ENCODE measurements at regions not wholly inside any gene's neighbourhood (a gene's known extent, or its start where the extent isn't known, plus 50 kb on each side); places are given as distances from the start of the nearest gene placed in this dataset.

GRCh38 chr6:85124472-85125354 is 325.2 kb upstream of the NT5E start:
- H3K4me3 ChIP-seq (ENCODE audit: low read depth, low read length) = no peak overlapping the region
- CTCF ChIA-PET = interaction anchor here (1.1 to 1.9 kb wide), 2 partner anchors 10 to 351 kb away, joined by 5 to 9 read pairs; no protein-coding TSS in a partner anchor
- POLR2A ChIA-PET = no interaction called here
- DNase-seq (ENCODE audit: low read depth, low spot score) = no peak
- TF ChIP-seq, protein P1, sequence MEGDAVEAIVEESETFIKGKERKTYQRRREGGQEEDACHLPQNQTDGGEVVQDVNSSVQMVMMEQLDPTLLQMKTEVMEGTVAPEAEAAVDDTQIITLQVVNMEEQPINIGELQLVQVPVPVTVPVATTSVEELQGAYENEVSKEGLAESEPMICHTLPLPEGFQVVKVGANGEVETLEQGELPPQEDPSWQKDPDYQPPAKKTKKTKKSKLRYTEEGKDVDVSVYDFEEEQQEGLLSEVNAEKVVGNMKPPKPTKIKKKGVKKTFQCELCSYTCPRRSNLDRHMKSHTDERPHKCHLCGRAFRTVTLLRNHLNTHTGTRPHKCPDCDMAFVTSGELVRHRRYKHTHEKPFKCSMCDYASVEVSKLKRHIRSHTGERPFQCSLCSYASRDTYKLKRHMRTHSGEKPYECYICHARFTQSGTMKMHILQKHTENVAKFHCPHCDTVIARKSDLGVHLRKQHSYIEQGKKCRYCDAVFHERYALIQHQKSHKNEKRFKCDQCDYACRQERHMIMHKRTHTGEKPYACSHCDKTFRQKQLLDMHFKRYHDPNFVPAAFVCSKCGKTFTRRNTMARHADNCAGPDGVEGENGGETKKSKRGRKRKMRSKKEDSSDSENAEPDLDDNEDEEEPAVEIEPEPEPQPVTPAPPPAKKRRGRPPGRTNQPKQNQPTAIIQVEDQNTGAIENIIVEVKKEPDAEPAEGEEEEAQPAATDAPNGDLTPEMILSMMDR (IDR thresholded peaks at IDR 0.05; ENCODE audit: insufficient read depth, low read length, missing control alignments) = no peak

- DNase-seq (ENCODE audit: low read depth, low spot score) = no peak
- CTCF ChIA-PET = no interaction called here
- POLR2A ChIA-PET = no interaction called here
- no peak overlapping the region for H3K4me3 ChIP-seq (ENCODE audit: low read depth, low read length)
- TF ChIP-seq, protein P1 (IDR thresholded peaks at IDR 0.05; ENCODE audit: insufficient read depth, low read length, missing control alignments) = no peak
Observed at GRCh38 chr6:85121158-85121557, 328.7 kb upstream of the NT5E start.

DNA sequence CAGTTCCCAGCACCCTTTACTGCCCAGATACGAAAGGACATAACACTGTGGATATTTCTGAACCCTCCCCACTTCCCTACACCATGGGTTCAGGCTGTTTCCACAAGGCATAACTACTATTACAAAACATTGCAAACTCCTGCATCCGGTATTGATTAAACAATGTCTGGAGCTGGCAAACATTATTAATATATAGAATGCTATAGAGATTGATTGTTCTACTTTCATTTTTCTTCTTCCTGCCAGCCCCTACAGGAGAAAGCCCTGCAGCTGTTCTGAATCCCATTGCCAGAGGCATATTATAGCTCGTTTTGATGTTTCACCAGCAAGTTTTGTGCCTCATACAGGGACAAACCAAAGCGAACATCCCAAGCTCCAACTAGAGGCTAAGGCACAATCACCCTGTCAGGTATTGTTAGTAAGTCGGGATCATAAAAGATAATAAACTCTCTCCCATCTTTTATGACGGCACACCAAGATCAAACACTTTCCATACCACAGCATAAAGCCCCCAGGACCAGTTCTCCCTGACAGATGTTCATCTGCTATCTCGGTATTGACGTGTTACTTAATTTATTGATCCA is 331.1 kb upstream of the NT5E start:
- no peak overlapping the region for H3K4me3 ChIP-seq (ENCODE audit: low read depth, low read length)
- CTCF ChIA-PET = interaction anchor here (0.7 to 1.5 kb wide), 4 partner anchors 9 to 74 kb away, joined by 3 to 4 read pairs (median 3); no protein-coding TSS in a partner anchor
- no peak for DNase-seq (ENCODE audit: low read depth, low spot score)
- POLR2A ChIA-PET = no interaction called here
- TF ChIP-seq, protein P1 (IDR thresholded peaks at IDR 0.05; ENCODE audit: insufficient read depth, low read length, missing control alignments) = no peak

DNA sequence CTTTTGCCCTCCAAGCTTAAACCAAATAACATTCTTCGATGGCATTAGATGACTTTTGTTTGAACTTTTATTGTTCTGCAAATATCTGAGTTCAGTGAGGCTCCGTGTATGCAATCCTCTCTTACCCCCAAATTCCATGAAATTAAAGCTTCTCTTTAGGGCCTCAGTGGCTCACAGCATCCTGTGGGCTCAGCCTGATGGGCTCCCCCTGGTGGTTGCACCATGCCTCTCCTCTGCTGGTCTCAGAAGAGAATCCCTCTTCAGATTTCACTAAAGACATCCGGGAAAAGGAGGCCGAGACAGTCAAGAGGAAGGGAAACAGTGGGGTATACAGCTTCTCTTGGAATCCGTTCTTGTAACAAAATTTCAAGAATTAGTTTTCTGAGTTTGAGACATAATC is 331.6 kb upstream of the NT5E start:
- H3K4me3 ChIP-seq (ENCODE audit: low read depth, low read length) = no peak overlapping the region
- TF ChIP-seq, protein P1 (IDR thresholded peaks at IDR 0.05; ENCODE audit: insufficient read depth, low read length, missing control alignments) = no peak
- CTCF ChIA-PET = interaction anchor here (0.6 to 1.5 kb wide), 5 partner anchors 8 to 74 kb away, joined by 3 to 4 read pairs (median 3); no protein-coding TSS in a partner anchor
- POLR2A ChIA-PET = no interaction called here
- DNase-seq (ENCODE audit: low read depth, low spot score) = no peak

DNA sequence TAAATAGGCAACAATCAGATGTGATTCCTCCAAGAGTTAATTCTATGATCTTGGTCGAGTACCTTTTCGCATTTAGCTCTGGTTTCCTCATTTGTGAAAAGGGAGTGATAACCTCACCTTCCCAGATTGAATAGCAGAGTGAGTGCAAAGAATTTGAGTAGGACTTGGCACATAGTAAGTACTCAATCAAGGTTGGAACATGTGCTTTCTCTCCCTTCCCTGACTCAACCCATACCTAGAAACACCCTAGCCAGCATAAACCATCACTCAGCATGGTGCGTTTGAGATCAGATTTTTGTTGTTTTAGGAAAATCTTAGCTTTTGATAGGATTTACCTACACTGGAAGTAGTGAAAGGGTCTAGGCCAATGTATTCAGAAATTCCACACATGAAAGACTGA is 333.4 kb upstream of the NT5E start:
- TF ChIP-seq, protein P1 (IDR thresholded peaks at IDR 0.05; ENCODE audit: insufficient read depth, low read length, missing control alignments) = no peak
- POLR2A ChIA-PET = no interaction called here

DNA sequence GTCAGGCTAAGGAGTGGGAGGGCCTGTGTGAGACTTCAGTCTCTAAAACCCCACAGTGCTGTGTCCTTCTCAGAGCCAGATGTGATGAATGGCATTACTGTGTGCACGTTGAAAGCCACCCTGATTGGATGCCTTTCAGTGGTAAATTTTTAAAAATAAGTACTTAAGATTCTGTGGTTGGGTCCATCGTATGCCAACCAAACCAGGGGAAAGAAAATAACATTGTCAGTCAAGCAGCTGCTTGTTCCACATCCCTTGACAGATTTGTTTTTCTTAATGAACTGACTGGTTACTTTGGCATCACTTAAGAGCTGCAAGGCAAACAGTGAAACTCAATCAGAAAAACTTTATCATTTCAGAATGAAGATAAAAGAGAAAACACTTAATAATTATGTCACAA is 334.0 kb upstream of the NT5E start:
- no peak for DNase-seq (ENCODE audit: low read depth, low spot score)
- POLR2A ChIA-PET = no interaction called here
- CTCF ChIA-PET = interaction anchor here (1.0 kb wide), 1 partner anchor 12 kb away, joined by 3 read pairs; no protein-coding TSS in a partner anchor
- TF ChIP-seq, protein P1 (IDR thresholded peaks at IDR 0.05; ENCODE audit: insufficient read depth, low read length, missing control alignments) = no peak
- H3K4me3 ChIP-seq (ENCODE audit: low read depth, low read length) = no peak overlapping the region

More for the DNA sequence above, 333.4 kb upstream of the NT5E start:
- DNase-seq (ENCODE audit: low read depth, low spot score) = no peak
- no peak overlapping the region for H3K4me3 ChIP-seq (ENCODE audit: low read depth, low read length)
- CTCF ChIA-PET = no interaction called here

Measured in AG04449 (cell line).